OCI-LY1 (cell line): ENCODE measurements at regions not wholly inside any gene's neighbourhood (a gene's known extent, or its start where the extent isn't known, plus 50 kb on each side); places are given as distances from the start of the nearest gene placed in this dataset.

ENCODE experiments used
- H2AFZ ChIP-seq: fragments of 200-600 bp; sonication (generic), shearing (Covaris generic); 2 replicates; pipeline ENCODE4 v1.6.0; 2014; ENCODE audit warnings: antibody characterized with exemption, mild to moderate bottlenecking, low read length
- H3F3A ChIP-seq: fragments of 200-600 bp; sonication (generic), shearing (Covaris generic); 2 replicates; pipeline ENCODE4 v1.6.0; 2014; ENCODE audit warnings: mild to moderate bottlenecking, antibody characterized with exemption, low read length, moderate library complexity; ENCODE audit not compliant: insufficient read depth
- H3K27ac ChIP-seq: fragments of 200-600 bp; sonication (generic); 2 replicates; pipeline ENCODE4 v1.5.1; 2014; ENCODE audit warnings: low read length, mixed run types, mild to moderate bottlenecking, low read depth; ENCODE audit not compliant: poor library complexity, severe bottlenecking
- H3K27me3 ChIP-seq: fragments of 200-600 bp; sonication (generic); 2 replicates; pipeline ENCODE4 v1.6.0; 2014; ENCODE audit warnings: antibody characterized with exemption, mild to moderate bottlenecking, low read length, moderate library complexity; ENCODE audit not compliant: insufficient read depth
- H3K36me3 ChIP-seq: fragments of 200-600 bp; sonication (generic); 2 replicates; pipeline ENCODE4 v1.6.1; 2014; ENCODE audit warnings: mild to moderate bottlenecking, antibody characterized with exemption, low read length, moderate library complexity, mixed read lengths; ENCODE audit not compliant: insufficient read depth
- H3K4me1 ChIP-seq: fragments of 200-600 bp; sonication (generic); 2 replicates; pipeline ENCODE4 v1.5.1; 2014; ENCODE audit warnings: mild to moderate bottlenecking, low read length, moderate library complexity; ENCODE audit not compliant: insufficient read depth, severe bottlenecking
- H3K4me2 ChIP-seq: fragments of 200-600 bp; sonication (generic), shearing (Covaris generic); 2 replicates; pipeline ENCODE4 v1.6.1; 2014; ENCODE audit warnings: low read length
- H3K4me3 ChIP-seq: fragments of 200-600 bp; sonication (generic); 2 replicates; pipeline ENCODE4 v1.5.1; 2014; ENCODE audit warnings: low read length, low read depth, mild to moderate bottlenecking, mixed read lengths; ENCODE audit not compliant: poor library complexity, severe bottlenecking
- H3K79me2 ChIP-seq: fragments of 200-600 bp; shearing (Covaris generic); 2 replicates; pipeline ENCODE4 v1.6.1; 2016; ENCODE audit warnings: mixed run types, low read length, mixed read lengths; ENCODE audit not compliant: insufficient read depth
- H3K9ac ChIP-seq: fragments of 200-600 bp; sonication (generic), shearing (Covaris generic); 2 replicates; pipeline ENCODE4 v1.6.1; 2014; ENCODE audit warnings: mild to moderate bottlenecking, low read length, mixed read lengths
- H3K9me2 ChIP-seq: fragments of 200-600 bp; sonication (generic), shearing (Covaris generic); 2 replicates; pipeline ENCODE4 v1.6.1; 2014; ENCODE audit warnings: low read depth, mild to moderate bottlenecking, low read length, mixed read lengths
- H3K9me3 ChIP-seq: fragments of 200-600 bp; shearing (Covaris generic); 2 replicates; pipeline ENCODE4 v1.6.1; 2014; ENCODE audit warnings: low read length, mixed read lengths
- H4K20me1 ChIP-seq: fragments of 200-600 bp; sonication (generic), shearing (Covaris generic); 2 replicates; pipeline ENCODE4 v1.6.0; 2016; ENCODE audit warnings: mild to moderate bottlenecking, low read length; ENCODE audit not compliant: insufficient read depth
- EZH2 ChIP-seq: fragments of 200-600 bp; sonication (generic), shearing (Covaris generic); IDR thresholded peaks from 2 replicates; pipeline ENCODE4 v1.8.0; 2017; ENCODE audit warnings: borderline replicate concordance, mixed run types, mild to moderate bottlenecking, antibody characterized with exemption, low read length, moderate library complexity, mixed read lengths
- TF ChIP-seq, protein P1 (sequence below): fragments of 200-600 bp; sonication (generic), shearing (Covaris generic); IDR thresholded peaks from 2 replicates; pipeline ENCODE4 v1.5.1; 2017; ENCODE audit warnings: mild to moderate bottlenecking, antibody characterized with exemption, low read length, moderate library complexity, mixed read lengths

DNA sequence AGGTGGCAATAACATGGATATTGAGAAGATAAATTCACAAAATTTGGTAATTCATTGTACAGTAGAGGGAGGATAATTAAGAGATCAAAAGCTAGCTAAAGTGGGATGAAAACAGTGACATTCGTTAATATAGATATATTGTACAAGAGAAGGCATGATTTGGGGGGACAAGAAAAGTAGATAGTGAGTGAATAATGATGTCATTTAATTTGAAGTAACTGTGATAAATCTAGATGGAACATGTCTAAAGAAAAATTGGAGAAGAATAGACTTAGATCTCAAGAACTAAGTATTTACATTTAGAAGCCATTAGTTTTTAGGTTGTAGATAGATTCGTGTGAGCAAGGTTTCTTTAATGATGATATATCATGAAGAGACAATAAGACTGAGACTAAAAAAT lies 594.0 kb upstream of the RGS18 start:
- Histone ChIP-seq H4K20me1 (no peaks in the 10 kb centered on the region), H3K79me2 (no peaks in the 10 kb centered on the region), H3K27ac (no peak overlapping the region), H3K4me1 (no peaks in the 10 kb centered on the region), H3K9ac (no peak overlapping the region), H3K36me3 (no peaks in the 10 kb centered on the region), H2AFZ (no peak overlapping the region), H3K27me3 (no peaks in the 10 kb centered on the region), H3K9me2 (no peaks in the 10 kb centered on the region), H3K4me2 (no peak overlapping the region), H3F3A (no peaks in the 10 kb centered on the region), H3K9me3 (no peaks in the 10 kb centered on the region), H3K4me3 (no peak overlapping the region)
- TF ChIP-seq, protein P1, sequence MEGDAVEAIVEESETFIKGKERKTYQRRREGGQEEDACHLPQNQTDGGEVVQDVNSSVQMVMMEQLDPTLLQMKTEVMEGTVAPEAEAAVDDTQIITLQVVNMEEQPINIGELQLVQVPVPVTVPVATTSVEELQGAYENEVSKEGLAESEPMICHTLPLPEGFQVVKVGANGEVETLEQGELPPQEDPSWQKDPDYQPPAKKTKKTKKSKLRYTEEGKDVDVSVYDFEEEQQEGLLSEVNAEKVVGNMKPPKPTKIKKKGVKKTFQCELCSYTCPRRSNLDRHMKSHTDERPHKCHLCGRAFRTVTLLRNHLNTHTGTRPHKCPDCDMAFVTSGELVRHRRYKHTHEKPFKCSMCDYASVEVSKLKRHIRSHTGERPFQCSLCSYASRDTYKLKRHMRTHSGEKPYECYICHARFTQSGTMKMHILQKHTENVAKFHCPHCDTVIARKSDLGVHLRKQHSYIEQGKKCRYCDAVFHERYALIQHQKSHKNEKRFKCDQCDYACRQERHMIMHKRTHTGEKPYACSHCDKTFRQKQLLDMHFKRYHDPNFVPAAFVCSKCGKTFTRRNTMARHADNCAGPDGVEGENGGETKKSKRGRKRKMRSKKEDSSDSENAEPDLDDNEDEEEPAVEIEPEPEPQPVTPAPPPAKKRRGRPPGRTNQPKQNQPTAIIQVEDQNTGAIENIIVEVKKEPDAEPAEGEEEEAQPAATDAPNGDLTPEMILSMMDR = no peak
- no peak for TF ChIP-seq EZH2

DNA sequence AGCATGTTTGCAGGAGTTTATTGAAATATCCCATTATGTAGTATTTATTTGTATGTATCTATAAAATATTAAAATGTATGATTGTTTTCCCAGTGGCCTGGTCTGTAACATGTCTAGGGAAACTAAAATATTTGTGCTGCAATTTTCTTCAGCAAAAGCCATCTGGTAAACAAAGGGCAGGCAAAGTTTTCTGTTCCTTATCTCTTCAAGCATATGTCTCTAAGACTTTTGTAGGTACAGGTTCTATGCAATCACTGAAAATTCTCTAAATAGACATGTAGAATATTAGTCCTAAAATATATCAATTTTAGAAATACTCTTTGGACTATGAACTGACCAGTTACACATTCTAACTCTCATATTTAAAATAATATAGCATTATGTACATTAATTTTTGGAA lies 585.8 kb upstream of the RGS18 start:
- Histone ChIP-seq H3F3A (no peaks in the 10 kb centered on the region), H3K9ac (no peak overlapping the region), H3K9me2 (no peaks in the 10 kb centered on the region), H3K4me3 (no peak overlapping the region), H3K9me3 (no peaks in the 10 kb centered on the region), H3K27ac (no peak overlapping the region), H3K27me3 (no peaks in the 10 kb centered on the region), H3K36me3 (no peaks in the 10 kb centered on the region), H3K79me2 (no peaks in the 10 kb centered on the region), H3K4me1 (no peaks in the 10 kb centered on the region), H2AFZ (no peak overlapping the region), H4K20me1 (no peaks in the 10 kb centered on the region), H3K4me2 (no peak overlapping the region)
- TF ChIP-seq, protein P1 = no peak
- no peak for TF ChIP-seq EZH2

DNA sequence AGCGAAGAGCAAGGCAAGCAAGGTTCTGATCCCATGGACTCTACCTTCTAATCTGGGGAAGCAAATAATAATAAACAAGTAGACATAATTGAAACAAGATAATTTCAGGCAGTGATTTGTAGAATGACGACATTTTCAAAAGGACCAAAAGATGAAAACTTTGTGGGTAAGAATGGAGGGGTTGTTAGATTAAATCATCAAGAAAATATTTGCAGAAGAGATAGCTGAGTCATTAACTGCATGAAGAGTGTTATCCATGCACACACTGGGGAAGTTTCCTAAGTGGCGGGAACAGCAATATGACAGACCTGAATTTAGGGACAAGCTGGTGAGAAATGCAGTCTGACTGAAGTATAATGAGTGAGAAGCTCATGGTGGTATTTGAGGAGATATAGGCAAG lies 583.1 kb upstream of the RGS18 start:
- H3K27me3 ChIP-seq = no peaks in the 10 kb centered on the region
- TF ChIP-seq EZH2 = no peak
- TF ChIP-seq, protein P1 = no peak
- no peak overlapping the region for H2AFZ ChIP-seq
- H3K9me2 ChIP-seq = no peaks in the 10 kb centered on the region
- H3K4me3 ChIP-seq = no peak overlapping the region
- H3K9ac ChIP-seq = no peak overlapping the region
- no peaks in the 10 kb centered on the region for H3K4me1 ChIP-seq
- no peaks in the 10 kb centered on the region for H3F3A ChIP-seq
- no peaks in the 10 kb centered on the region for H3K79me2 ChIP-seq
- no peaks in the 10 kb centered on the region for H3K9me3 ChIP-seq
- no peaks in the 10 kb centered on the region for H3K36me3 ChIP-seq
- H3K4me2 ChIP-seq = no peak overlapping the region
- H3K27ac ChIP-seq = no peak overlapping the region
- no peaks in the 10 kb centered on the region for H4K20me1 ChIP-seq
